ENCODE measurements at regions not wholly inside any gene's neighbourhood (a gene's known extent, or its start where the extent isn't known, plus 50 kb on each side); places are given as distances from the start of the nearest gene placed in this dataset.

DNA sequence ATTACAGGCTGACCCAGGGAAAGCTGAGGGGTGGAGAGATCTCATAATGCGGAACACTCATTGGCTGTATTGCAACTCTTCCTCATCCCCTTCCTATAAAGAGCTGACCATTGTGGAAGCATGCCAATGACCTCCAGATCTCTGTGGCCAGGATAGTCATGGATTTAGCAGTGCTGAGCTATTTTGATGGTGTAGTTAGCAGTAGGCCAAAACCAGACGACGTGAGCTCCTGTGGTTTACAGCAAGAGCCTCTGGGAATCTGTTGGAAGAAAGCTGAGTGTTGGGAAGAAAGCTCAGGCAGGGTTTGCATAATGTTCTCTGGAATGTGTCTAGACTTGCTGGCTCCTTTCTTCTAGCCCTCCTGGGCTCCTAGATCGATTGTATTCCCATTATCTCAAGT, 187.5 kb upstream of the GPC6 start:
- TF ChIP-seq, protein P1, sequence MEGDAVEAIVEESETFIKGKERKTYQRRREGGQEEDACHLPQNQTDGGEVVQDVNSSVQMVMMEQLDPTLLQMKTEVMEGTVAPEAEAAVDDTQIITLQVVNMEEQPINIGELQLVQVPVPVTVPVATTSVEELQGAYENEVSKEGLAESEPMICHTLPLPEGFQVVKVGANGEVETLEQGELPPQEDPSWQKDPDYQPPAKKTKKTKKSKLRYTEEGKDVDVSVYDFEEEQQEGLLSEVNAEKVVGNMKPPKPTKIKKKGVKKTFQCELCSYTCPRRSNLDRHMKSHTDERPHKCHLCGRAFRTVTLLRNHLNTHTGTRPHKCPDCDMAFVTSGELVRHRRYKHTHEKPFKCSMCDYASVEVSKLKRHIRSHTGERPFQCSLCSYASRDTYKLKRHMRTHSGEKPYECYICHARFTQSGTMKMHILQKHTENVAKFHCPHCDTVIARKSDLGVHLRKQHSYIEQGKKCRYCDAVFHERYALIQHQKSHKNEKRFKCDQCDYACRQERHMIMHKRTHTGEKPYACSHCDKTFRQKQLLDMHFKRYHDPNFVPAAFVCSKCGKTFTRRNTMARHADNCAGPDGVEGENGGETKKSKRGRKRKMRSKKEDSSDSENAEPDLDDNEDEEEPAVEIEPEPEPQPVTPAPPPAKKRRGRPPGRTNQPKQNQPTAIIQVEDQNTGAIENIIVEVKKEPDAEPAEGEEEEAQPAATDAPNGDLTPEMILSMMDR (IDR thresholded peaks at IDR 0.05; ENCODE audit: low read depth, low read length), result no peak
- TF ChIP-seq EZH2phosphoT487 (IDR thresholded peaks at IDR 0.05; ENCODE audit: low read depth), result no peak
